Activated effector memory CD4-positive, alpha-beta T cell treated with Interleukin-2 at 50 U/mL for 16 hours (primary cell): ENCODE measurements at regions not wholly inside any gene's neighbourhood (a gene's known extent, or its start where the extent isn't known, plus 50 kb on each side); places are given as distances from the start of the nearest gene placed in this dataset.
"Not testable (repeated sequence)": the region's sequence is repeated elsewhere in the genome, so short reads cannot be mapped to it uniquely, and the experiment has no call there.

Experiments
- DNase-seq: peaks from one replicate; pipeline ENCODE4 v3.0.0-alpha.2; 2020

DNA sequence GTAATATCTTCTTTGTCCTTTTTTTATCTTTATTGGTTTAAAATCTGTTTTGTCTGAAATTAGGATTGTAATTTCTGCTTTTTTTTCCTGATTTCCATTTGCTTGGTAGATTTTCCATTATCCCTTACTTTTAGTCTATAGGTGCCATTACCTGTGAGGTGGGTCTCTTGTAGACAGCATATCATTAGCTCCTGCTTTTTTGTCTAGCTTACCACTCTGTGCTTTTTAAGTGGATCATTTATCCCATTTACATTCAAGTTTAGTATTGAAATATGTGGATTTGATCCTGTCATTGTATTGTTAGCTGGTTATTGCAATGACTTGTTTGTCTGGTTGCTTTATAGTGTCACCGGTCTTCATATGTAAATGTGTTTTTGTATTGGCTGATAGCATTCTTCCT is 958.6 kb upstream of the SLIT2 start:
- no peak for DNase-seq

DNA sequence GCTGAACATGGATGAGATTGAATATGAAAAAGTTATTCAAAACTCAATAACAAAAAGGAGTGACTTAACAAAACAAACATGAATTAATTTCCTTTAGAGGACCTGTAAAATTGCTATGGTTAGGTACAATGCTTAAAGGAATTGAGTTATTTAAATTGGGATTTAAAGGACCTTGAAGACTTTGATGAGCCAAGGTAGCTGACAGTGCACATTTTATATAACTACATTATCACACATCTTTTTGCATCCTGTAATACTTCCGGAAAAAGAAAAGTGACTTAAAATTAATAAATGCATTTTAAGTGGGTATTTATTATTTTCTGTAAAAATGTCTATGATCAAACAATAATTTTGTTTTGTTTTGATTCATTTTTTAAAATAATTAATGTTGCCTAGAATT is 964.8 kb upstream of the SLIT2 start:
- no peak for DNase-seq

DNA sequence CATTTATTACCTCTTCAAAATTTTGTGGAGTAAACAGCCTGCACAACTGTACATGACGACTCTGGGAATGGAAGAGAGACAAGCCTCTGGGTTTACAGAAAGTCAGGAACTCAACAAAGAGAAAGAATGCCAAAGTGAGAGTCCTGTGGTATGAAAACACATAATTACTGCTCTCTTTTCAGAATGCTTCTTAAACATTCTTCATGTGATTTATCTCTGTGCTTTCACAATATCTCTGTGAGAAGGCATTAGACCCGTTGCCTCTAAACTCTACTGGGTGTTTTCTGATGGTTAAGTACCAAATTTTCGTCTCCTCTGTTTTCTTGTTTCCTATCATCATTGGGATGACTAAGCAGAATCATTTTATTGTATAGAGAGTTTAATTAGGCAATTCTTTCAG is 966.6 kb upstream of the SLIT2 start:
- DNase-seq: no peak

DNA sequence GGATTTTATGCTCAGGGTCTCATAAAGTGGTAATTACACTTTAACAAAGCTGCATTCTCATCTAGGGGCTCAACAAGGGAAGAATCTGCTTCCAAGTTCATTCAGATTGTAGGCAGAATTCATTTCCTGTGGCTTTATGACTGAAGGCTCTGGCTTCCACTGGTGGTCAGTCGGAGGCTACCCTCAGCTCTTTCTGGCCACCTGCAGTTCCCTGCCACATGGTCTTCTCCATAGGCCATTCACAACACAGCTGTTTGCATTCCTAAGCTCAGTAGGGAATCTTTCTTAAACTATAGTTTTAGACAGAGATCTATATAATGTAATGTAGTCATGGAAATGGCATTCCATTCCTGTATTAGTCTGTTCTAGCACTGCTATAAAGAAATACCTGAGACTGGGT is 973.0 kb upstream of the SLIT2 start:
- no peak for DNase-seq

DNA sequence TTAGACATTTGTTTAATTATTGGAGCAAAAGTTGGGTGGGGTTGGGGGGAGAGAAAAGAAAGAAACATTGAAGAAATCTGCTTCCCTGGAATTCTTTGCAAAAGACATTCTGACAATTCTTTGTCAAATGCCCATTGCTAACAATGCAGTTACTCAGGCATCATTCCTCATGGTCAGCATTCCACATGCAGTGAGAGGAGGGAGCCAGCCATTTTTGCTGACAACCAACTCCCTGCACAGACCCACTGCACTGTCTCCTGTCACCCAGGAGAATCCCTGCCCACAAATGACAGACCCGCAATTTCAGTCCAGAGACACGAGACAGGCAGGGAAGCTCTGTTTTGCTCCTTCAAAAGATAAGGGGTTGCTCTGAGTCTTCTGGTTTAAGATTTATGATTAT is 985.1 kb upstream of the SLIT2 start:
- DNase-seq: no peak

DNA sequence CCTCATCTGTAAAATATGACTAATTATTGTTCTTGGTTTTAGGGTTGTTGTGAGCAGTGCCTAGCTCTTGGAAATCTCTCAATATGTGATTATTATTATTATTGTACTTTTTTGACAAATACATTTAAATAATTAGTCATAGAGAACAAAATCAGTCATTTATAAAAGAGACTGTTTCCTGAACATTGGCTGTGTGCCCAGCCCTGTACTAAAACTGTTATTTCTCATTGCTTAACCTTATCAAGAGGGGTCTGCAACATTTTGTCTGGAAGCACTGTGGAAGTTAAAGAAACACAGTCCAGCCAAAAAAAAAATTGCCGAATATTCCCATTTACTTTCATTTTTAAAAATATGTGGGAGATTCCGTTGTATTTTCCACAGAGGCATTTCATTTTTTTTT is 989.2 kb upstream of the SLIT2 start:
- no peak for DNase-seq

DNA sequence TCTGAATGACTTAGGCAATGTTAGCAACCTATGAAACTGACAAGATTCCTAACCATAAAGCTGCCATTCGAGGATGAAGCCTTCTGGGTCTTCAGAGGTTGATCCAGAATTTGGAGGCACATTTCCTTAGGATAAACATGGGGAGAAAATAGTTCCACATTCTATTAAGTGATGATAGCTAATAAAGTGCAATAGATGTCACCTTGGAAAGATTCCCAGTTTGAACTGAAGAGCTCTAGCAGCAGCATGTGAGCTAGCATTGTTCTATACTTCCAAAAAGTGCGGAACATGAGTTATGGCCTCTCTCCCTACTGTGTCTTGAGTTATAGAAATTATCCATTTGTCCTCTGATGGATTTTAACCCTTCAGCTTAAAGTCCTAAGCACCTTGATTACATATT is 991.4 kb upstream of the SLIT2 start:
- no peak for DNase-seq

DNA sequence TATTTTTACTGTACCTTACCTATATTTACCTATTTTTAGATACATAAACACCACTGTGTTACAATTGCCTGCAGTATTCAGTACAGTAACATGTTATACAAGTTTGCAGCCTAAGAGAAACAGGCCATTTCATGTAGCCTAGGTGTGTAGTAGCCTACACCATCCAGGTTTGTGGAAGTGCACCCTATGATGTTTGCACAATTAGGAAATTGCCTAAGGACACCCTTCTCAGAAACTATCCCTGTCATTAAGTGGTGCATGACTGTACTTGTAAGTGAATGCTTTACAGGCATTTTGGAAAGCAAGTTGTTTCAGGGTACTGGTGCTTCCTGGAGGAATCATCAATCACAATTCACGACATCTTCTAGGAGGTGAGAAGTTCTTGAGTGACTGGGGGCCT is 991.8 kb upstream of the SLIT2 start:
- no peak for DNase-seq

DNA sequence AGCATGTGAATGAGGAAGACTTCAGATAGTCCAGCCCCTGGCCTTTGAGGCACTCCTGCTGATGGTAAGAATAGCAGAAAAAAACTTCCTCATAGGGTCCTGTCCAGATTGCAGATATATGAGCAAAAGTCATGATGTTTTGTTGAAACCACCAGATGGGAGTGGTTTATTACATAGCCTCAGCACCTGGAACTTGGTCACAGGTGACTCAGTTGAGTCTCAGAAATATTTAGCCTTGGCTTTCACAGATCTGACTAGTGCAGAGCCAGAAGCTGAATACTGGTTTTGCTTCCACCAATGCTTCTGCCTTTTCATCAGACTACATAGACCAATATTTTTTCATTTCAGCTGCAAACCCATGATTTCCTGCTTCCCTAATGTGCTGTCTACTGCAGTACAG is 994.9 kb upstream of the SLIT2 start:
- DNase-seq: no peak

DNA sequence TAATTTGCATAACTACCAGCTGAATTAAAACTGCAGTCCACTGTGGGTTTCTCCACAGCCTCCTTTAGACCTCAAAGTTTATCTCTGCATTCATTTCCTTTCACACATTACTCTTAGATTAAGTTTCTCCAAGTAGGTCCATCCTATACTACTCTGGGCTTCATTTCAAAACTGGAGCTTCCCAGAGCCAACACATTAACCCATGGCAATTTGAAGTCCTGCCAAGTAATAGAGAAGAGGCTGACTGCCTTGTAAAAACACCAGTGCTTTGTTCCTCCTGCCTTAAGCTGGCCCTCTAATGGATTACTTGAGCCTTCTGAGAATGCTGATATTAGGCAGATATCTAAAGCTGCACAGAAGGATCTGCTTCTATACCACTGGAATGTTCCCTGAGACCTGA is 997.2 kb upstream of the SLIT2 start:
- DNase-seq: no peak

DNA sequence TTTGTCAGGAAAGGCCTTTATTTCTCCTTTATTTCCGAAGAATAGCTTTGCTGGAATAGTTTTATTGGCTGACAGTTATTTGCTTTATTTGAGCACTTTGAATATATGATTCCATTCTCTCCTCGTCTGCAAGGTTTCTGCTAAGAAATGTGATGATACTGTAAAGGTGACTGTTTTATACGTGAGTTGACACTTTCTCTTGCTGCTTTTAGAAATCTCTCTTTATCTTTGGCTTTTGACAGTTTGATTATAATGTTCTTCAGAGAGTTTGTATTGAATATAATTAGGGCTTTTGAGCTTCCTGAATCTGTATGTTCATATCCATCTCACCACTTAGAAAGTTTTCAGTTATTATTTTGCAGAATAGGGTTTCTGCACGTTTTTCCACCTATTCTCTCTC is 1003.7 kb upstream of the SLIT2 start:
- DNase-seq: no peak

DNA sequence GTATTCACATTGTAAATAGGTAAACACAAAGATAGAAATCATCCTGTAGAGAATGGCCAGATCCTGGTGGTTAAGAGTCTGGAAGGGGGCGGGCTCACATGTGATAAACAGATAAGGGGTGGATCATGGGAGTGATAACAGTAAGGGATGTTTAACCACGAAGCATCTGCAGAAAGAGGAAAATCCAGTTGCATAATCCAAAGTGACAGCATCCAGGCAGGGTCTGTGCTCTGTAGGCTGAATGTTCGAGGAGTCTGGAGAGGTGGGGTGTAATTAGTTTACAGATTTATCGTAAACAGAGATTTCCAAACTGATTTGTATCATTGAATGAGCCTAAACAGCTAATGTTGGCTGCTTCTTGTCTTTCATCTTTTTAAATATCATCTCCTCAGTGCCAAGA is 1009.8 kb upstream of the SLIT2 start:
- no peak for DNase-seq

DNA sequence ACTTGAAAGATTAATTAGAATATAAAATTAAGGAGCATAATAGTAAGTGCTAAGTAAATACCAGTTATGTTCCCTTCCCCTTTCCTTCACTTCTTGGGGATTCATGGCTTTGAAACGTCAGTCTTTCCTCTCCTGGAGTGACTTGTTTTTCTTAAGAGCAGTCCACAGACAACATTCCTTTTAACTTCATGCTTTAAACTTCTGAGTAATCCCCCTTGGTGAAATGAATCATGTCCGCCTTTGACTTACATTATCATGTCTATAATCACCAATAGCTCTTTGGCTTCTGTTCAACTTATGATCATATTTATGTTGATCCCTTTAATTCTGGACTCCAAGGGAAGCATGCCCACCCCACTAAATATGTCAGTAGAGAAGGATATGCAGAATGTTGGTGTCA is 1012.1 kb upstream of the SLIT2 start:
- DNase-seq: no peak

DNA sequence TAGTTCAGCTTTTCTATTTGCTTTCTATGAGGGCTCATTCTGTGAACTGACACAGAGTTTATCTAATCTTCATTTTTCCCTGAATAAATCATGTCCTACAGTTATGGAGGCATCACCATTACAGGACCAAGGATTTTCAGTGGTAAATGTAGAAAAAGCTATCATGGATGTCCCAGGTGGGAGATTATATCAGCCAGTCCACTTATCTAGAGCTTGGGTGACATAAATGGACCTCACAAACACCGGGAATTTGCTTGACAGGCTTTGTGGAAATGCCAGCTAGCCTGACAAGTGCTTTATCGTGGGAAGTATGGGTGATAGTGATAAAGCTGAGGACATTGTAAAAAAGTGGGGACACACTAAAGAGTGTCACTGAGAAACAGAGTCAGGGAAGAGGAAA is 1015.2 kb upstream of the SLIT2 start:
- no peak for DNase-seq

DNA sequence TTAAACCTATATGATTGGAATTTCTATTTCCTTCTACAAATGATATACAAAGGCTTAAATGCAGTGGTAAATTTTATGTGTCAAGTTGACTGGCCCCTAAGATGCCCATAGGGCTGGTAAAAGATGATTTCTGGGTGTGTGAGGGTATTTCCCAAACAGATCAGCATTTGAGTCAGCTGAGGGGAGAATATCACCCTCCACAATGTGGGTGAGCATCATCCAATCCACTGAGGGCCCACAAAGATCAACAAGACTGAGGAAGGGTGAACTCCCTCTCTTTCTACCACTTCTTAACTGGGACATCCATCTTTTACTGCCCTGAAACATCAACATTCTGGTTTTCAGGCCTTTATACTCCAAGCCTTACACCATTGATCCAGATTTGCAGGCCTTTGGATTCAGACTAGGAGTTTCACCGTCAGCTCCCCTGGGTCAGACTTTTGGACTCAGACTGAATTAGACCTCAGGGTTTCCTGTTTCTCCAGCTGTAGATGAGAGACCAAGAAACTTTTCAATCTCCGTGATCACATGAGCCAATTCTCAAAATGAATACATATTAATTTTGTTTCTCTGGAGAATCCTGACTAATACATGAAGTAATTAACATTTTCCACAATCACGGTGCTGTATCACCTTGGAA is 1020.7 kb upstream of the SLIT2 start:
- no peak for DNase-seq

DNA sequence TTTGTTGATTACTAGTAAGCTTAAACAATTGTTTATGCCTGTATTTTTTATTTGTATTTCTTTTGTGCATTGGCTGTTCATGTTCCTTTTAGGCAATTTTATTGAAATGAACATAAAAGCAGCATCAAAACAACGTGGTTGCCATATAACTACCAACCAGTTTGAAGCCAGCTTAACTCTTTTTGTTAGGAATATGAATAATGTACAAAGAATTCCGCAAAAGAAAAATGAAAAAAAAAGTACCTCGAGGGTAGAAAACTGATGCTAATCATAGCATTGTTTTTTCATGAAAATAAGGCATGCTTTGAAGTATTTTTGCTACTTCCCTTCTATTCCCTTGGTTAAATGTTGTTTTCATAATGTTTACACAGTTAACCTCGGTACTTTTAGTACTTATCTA is 1024.0 kb upstream of the SLIT2 start:
- no peak for DNase-seq

DNA sequence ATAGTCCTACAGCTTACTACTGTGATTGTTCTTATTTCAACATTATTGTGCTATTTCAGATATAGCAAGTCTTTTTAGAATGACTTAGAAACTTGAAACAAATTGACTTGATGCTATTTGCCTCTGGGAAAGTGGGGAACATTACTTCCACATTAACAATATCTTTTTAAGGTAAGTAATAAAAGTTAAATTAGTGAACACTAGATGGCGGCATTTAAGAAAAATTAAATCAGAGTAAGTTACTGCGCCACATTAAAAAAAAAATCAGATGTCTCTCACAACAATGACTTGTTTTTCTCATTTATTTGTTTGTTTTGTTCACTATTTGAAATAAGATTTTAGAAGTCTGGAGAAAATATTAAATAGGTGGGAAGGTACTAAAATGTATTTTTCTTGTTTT is 1026.9 kb upstream of the SLIT2 start:
- DNase-seq: no peak

DNA sequence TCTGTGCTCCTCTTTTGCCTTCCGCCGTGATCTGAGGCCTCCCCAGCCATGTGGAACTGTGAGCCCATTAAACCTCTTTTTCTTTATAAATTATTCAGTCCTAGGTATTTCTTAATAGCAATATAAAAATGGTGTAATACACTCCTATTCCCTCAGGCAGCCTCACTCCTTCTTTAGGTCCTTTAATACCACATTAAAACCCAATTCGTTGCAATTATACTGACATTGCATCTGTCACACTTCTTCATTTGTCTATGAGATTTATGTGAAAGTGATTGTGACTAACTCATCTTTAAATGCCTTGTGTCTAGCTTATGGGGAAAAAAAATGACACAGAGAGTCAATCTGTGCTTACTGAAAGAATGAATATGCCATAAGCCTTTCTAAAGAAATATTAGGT is 1035.2 kb upstream of the SLIT2 start:
- no peak for DNase-seq

DNA sequence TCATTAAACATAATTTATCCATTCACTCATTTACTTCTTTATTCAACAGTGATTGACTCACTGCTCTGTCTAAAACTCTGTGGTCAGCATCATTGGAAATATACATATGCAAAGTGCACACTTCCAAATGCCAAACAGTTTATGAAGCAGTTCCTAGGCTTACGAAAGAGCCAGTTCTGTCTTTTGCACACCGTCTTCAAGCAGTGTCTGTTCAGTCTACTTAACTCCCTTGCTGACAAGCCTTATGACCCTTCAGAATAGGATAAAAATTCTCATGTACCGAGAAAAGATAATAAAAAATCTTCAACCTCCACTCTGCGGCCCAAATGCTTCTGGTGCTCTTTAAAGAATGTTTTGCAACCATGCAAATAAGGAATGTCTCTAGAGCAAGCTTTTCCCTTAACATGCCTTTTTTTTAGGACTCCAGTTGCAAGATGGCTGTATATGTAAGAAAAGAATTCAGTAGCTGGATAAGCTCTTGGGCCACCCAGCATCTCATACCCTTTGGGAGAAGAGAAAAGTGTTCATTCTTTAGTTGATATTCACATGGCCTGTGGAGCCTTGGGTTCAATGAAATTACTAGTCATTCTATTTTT is 1037.0 kb upstream of the SLIT2 start:
- no peak for DNase-seq

DNA sequence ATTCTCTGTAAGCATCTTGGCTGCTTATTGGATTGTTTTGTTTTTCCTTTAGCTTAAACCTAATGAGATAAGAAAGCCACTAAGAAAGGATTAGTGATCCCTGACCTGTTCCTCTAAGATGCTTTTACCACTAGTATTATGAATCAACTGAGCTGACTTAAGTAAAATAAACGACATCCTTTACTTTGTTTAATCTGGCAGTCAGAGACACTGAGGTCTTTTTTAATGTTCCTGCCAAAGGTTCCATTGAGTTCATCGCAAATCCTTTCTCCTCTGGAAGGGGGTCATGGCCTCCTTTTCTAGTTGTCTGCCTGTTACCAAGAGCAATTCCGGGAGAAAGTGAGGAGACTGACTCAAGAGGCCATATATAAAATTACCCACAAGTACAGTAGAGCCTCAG is 1038.3 kb upstream of the SLIT2 start:
- no peak for DNase-seq

DNA sequence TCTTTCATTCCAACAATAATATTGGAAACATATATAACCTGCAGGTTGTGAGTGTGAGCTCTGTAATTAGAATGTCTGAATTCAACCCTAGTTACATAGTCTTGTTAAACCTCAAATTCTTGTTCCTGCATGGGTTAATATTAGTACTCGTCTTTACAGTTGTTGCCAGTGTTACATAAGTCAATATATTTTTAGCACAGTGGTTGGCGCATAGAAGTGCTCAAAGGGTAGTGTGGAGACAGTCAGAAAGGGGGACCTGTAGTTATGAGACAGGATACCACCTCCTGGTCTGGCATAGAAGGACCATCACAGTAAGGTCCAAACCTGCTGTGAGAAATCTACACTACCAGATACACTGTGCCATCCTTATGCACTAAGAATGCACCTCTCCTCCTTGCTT is 1045.9 kb upstream of the SLIT2 start:
- no peak for DNase-seq

DNA sequence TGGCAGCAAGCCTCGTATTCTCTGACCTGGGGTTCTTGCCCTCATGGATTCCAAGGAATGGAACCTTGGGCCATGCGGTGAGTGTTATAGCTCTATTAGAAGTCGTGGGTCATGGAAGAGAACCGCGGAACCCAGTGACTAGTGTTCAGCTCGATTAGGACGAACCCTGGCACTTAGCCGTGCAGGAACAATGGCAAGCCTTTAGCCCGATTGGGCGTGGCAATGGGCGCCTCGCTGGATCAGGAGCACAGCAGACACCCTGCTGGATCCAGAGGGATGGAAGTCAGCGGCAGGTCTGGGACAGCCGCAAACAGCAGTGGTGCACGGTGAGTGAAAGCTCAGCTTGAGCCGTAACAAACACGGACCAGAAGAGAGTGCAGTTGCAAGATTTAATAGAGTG is 1053.9 kb upstream of the SLIT2 start:
- DNase-seq: not testable (repeated sequence)

DNA sequence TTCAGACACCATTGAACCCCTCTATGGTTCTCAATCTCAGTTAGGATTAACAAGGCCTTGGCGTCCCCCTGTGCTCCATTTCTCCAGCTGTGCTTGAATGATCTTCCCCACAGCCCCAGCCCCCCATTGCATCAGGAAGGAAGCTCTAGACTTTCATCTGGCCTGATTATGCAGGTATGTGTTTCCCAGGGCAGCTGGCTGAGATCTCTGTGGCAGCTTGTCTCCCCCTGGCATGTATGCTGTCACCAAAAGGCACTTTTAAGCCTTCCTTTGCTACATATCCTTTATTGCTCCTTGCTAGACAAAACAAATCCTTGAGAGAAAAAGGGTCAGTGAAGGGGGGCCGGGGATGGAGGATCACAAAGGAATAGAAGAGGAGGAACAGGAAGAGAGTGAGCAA is 1056.0 kb upstream of the SLIT2 start:
- no peak for DNase-seq

DNA sequence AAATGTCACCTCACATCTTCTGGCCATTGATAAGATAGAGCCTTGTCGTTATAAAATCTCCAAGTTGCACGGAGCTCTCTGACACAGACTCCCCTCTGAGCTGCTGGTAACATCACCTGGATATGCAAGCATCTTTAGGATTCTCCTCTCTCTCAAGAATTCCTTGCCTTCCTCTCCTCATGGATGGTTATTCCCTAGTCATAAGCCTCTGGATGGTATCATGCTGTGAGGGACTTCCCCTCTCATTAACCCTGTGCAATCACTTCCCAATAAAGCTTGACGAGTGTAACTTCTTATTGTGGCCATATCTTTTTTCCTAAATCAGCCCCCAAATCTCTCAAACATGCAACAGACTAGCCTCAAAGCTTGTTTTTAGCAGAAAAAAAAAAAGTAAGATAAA is 1057.0 kb upstream of the SLIT2 start:
- no peak for DNase-seq

DNA sequence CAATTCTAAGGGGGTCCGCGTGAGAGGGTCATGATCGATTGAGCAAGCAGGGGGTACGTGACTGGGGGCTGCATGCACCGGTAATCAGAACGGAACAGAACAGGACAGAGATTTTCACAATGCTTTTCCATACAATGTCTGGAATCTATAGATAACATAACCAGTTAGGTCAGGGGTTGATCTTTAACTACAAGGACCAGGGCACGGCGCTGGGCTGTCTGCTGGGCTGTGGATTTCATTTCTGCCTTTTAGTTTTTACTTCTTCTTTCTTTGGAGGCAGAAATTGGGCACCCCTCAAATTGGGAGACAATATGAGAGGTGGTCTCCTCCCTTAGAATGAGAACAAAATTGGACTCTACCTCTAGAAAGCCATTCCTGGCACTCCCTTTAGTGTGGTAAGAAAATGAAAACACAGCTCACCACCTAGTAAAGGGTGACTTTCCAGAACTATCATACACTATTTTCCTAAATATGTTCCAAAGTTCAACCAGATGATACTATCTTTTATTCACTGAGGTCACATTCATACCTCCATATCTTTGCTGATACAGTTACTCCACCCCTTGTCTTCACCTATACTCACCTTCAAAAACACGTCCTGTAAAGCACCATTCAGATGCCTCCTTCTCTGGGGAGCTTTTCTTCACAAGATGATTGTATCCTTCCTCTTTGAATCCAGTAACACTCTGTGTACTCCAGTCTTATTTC is 1058.3 kb upstream of the SLIT2 start:
- no peak for DNase-seq
